Left ventricle myocardium inferior (tissue), 1 donor: ENCODE measurements at regions not wholly inside any gene's neighbourhood (a gene's known extent, or its start where the extent isn't known, plus 50 kb on each side); places are given as distances from the start of the nearest gene placed in this dataset.

Experiments
- DNase-seq: peaks from one replicate; pipeline ENCODE4 v3.0.0-alpha.2; 2020
- H3K27ac ChIP-seq: fragments of 200-600 bp; replicated peaks from 2 replicates; pipeline ENCODE4 v1.8.0; 2021
- H3K27me3 ChIP-seq: fragments of 200-600 bp; 2 replicates; pipeline ENCODE4 v1.8.0; 2021; ENCODE audit warnings: low read depth
- H3K36me3 ChIP-seq: fragments of 200-600 bp; 2 replicates; pipeline ENCODE4 v1.8.0; 2021
- H3K4me1 ChIP-seq: fragments of 200-600 bp; 2 replicates; pipeline ENCODE4 v1.8.0; 2021
- H3K4me3 ChIP-seq: fragments of 200-600 bp; 2 replicates; pipeline ENCODE4 v1.8.0; 2021; ENCODE audit warnings: mild to moderate bottlenecking, moderate library complexity
- H3K9me3 ChIP-seq: fragments of 200-600 bp; replicated peaks from 2 replicates; pipeline ENCODE4 v1.8.0; 2021
- CTCF ChIP-seq: fragments of 200-600 bp; IDR thresholded peaks from 2 replicates; pipeline ENCODE4 v1.8.0; 2021; ENCODE audit warnings: antibody characterized with exemption, mild to moderate bottlenecking, borderline replicate concordance
- intact Hi-C: fragments of 100-400 bp; cut with micrococcal nuclease; formaldehyde crosslinking; loops from one replicate; pipeline ENCODE4 v1.11.0; 2022
- donor health status: DM: no; HTN: yes; CAD: no; lungs with severe emphysema.

GRCh38 chrX:20884565-20884964 is 489.7 kb upstream of the CNKSR2 start:
- no peak overlapping the region for H3K4me3 ChIP-seq
- no peak for DNase-seq
- H3K4me1 ChIP-seq: no peaks in the 10 kb centered on the region

GRCh38 chrX:20863649-20864048 is 510.6 kb upstream of the CNKSR2 start:
- intact Hi-C loops: no loop called here
- no peaks in the 10 kb centered on the region for H3K36me3 ChIP-seq
- H3K4me3 ChIP-seq: no peak overlapping the region
- no peaks in the 10 kb centered on the region for H3K4me1 ChIP-seq
- peaks cover 8% of the 10 kb centered on the region for H3K9me3 ChIP-seq
- no peak for TF ChIP-seq CTCF
- no peak overlapping the region for H3K27ac ChIP-seq
- H3K27me3 ChIP-seq: no peaks in the 10 kb centered on the region
- DNase-seq: no peak

More at GRCh38 chrX:20884565-20884964, 489.7 kb upstream of the CNKSR2 start:
- intact Hi-C loops: no loop called here
- Histone ChIP-seq H3K9me3 (peaks cover 17% of the 10 kb centered on the region), H3K27ac (no peak overlapping the region), H3K27me3 (no peaks in the 10 kb centered on the region), H3K36me3 (no peaks in the 10 kb centered on the region)
- no peak for TF ChIP-seq CTCF

- H3K4me3 ChIP-seq: no peak overlapping the region
- H3K9me3 ChIP-seq: peaks cover 8% of the 10 kb centered on the region
- no peak overlapping the region for H3K27ac ChIP-seq
- H3K36me3 ChIP-seq: no peaks in the 10 kb centered on the region
- H3K4me1 ChIP-seq: no peaks in the 10 kb centered on the region
- no peak for TF ChIP-seq CTCF
- DNase-seq: no peak
- intact Hi-C loops: no loop called here
- no peaks in the 10 kb centered on the region for H3K27me3 ChIP-seq
Measured at GRCh38 chrX:20861113-20861512, 513.1 kb upstream of the CNKSR2 start.

- no peak overlapping the region for H3K27ac ChIP-seq
Measured at GRCh38 chrX:20857746-20858145, 516.5 kb upstream of the CNKSR2 start.

GRCh38 chrX:20838477-20838876 is 535.7 kb upstream of the CNKSR2 start:
- no peak for TF ChIP-seq CTCF
- Histone ChIP-seq H3K4me3 (no peak overlapping the region), H3K27me3 (no peaks in the 10 kb centered on the region), H3K4me1 (no peaks in the 10 kb centered on the region), H3K27ac (no peak overlapping the region), H3K36me3 (no peaks in the 10 kb centered on the region), H3K9me3 (peaks cover 14% of the 10 kb centered on the region)
- intact Hi-C loops: no loop called here
- DNase-seq: no peak

More at GRCh38 chrX:20857746-20858145, 516.5 kb upstream of the CNKSR2 start:
- Histone ChIP-seq H3K9me3 (peaks cover 8% of the 10 kb centered on the region), H3K27me3 (no peaks in the 10 kb centered on the region), H3K36me3 (no peaks in the 10 kb centered on the region), H3K4me3 (no peak overlapping the region), H3K4me1 (no peaks in the 10 kb centered on the region)
- no peak for TF ChIP-seq CTCF
- intact Hi-C loops: no loop called here
- no peak for DNase-seq
